Hindlimb muscle (tissue), 1 donor: ENCODE measurements at regions not wholly inside any gene's neighbourhood (a gene's known extent, or its start where the extent isn't known, plus 50 kb on each side); places are given as distances from the start of the nearest gene placed in this dataset.
"Not testable (repeated sequence)": the region's sequence is repeated elsewhere in the genome, so short reads cannot be mapped to it uniquely, and the experiment has no call there.

Source experiments
- DNase-seq: peaks from one replicate; pipeline ENCODE4 v3.0.0-alpha.2; 2013

DNA sequence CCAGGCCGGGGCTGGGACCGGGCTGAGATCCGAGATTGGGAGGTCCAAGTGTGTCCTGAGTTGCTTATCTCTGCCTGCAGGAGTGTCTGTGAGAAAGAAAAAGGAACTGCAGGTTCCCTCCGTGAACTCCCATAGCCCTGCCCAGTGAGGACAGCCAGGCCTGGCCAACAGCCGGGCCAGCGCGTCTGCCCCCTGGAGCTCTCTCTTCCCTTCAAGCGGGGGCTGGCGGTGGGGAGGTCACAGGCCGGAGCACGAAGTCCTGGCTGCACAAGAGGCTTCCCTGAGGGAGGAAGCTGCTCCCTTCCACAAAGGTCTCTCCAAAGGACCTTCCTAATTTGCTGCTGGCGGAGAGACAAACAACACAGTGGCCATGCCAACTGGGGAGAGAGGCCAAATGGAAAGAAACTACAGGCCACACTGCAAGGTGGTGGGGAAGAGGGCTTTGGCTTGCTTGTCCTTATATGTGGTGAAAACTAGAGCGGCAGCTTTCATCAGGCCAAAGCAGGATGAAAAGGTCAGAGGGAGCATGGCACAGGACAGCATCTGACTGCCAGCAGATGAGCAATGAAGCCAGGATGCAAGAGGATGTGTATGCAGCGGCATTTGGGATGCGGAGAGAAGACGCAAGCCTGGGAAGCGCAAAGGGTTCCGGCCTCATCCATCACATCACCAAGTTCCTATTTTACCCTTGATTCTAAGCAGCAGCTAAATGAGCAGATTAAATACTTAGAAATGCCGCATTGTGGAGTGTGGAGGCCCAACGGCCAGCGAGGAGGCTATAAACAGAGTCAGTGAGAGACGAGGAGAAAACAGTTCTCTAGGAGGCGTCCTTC, 260.0 kb downstream of the ERMARD start:
- no peak for DNase-seq

DNA sequence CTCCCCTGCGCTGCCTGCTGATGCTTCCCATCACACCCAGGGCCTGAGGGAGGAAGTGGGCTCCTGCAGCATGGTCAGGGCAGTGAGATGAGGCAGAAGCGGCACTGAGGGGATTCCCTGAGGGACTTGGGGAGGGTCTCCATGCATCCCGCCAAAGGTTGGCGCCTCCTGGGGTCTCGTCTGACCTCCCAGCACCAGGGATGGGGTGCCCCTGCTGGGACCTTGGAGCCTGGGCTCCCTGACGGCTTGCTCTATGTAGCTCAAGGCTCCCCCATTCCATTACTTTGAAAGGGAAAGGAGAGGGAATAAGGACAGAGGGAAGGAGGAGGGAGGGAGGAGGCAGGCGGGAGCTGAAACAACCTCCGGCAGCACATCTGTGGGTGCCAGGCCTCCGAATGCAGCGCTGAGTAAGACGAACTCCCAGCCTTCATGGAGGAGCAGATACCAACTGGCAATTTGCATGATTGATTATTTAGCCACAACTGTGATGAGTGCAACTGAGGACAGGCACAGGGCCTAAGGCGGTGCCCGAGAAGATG, 259.3 kb downstream of the ERMARD start:
- no peak for DNase-seq

DNA sequence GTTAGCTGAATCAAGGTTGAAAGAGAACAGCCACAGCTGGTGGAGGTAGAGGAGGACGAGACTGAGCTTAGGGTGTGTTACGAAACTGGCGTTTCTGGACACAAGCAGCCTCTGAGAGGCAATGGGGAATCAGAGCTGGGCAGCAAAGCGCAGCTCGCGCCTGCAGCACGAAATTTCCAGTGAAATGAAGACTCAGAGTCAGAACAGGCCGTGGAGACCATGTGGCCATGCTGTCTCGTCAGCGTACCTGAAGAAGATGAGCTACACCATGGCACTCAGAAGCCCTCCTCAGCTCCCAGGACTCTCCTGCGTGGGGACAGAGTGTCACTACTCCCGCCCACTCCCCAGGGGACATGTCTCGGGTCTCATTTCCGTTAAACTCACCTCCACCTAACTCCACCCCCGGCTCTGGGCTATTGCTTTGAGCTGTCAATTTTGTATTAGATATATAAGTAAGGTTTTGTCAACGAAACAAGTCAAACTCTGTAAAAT, 256.9 kb downstream of the ERMARD start:
- no peak for DNase-seq

DNA sequence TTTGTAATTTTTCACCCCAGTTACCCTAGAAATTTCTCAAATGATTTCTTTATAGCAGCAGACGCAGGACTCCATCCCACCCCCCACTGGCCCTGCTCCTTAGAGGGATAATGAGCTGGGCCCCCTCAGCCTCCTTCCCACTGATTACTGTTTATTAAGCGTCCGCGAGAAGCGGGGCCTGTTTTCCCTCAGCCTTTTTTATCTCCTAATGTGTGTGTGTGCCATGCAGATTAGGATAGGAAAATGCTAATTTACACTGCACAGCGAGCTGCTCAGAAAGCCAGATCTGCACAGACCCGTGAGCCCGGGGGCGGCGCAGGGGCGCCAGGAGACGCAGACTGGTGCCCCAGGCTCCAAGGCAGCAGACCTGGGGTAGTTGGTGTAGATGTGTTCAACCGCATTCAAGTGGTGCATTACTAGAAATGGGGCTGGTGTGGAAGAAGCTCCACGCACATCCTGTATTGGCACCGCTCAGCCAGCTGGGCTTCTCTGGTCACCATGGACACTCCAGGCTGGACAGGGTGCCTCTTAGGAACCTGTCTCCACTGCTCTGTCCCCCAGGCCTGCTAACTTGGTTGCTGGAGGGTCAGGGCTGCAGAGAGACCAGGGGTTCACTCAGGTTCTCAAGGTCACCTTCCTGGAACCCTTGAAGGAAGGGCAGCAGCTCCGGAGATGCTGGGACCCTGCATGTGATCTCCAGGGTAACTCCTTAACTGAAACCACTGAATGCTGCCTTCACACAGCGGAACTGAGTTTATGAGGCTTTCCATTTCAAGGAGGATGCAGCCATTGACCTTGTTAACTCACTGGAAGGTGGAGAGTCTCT, 256.3 kb downstream of the ERMARD start:
- DNase-seq: no peak

DNA sequence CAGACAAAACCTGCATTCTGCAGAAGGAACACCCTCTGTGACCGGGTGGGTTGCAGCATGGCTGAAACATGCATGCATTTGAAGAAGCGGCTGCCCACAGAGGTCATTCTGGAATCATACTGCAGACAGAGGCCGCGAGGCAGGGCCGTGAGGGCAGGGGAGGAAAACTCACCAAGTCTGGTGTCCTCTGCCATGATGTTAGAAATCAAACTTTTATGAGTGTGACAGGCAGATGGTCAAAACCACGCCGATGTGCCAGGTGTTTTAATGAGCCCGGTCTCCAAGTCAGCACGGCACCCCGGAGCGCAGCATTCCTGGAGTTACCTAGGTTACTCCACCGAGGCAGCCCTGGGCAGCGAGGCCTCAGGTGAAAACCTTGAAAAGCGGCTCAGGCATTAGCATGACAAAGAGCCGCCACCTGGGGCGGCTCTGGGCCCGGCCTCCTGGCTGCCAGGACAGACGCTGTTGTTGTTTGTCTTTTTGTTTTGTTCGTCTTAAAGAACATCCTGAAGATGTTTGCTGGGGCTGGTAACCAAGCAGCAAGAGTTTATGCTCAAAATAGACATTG, 255.6 kb downstream of the ERMARD start:
- DNase-seq: no peak

DNA sequence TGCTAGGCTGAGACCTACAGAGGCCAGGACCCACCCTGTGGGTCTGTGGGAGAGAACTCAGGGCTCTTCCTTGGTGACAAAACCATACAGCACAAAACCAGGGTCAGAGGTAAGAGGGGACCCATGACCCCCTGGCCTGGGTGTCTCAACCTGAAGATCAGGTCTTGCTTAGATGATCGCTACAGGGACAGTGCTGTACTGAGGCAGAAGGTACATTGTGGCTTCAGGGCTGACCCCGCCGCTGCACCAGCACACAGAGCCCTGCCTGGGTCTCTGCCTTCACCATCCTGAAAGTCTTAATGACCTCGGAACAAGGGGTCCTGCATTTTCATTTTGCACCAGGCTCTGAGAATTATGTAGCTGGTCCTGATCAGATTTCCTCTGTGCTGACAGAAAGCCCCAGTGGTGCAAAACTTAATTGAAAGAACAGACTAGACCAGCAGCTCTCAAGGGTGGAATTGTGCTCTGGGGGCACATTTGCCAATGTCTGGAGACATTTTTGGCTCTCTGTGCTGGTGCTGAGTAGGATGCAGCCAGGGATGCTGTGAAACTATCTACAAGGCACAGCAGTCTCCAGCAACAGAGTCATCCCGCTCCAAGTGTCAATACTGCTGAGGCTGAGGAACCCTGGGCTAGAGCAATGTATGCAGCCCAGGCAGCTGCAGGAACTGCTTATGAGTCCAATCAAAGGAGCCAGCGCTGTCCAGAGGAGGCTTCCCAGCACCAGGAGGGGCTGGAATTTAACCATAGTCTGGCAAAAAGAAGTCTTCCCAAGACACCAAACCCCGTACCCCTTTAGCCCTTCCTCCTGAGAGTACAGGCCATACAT, 254.9 kb downstream of the ERMARD start:
- DNase-seq: no peak

DNA sequence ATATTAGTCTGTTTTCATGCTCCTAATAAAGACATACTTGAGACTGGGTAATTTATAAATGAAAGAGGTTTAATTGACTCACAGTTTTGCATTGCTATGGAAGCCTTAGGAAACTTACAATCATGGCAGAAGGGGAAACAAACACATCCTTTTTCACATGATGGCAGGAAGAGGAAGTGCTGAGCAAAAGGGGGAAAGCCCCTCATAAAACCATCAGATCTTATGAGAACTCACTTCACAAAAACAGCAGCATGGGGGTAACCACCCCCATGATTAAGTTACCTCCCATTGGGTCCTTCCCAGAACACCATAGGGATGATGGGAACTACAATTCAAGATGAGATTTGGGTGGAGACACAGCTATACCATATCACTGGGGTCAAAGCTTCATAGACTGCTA, 254.2 kb downstream of the ERMARD start:
- no peak for DNase-seq

DNA sequence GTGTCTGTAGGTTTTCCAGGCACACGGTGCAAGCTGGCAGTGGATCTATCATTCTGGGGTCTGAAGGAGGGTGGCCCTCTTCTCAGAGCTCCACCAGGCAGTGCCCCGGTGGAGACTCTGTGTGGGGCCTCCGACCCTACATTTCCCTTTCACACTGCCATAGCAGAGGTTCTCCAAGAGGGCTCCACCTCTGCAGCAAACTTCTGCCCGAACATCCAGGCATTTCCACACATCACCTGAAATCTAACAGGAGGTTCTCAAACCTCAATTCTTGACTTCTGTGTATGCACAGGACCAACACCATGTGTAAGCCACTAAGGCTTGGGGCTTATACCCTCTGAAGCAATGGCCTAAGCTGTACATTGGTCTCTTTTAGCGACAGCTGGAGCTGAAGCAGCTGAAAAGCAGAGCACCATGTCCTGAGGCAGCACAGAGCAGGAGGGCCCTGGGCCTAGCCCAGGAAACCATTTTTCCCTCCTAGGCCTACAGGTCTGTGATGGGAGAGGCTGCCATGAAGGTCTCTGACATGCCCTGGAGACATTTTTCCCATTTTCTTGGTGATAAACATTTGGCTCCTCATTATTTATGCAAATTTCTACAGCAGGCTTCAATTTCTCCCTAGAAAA, 253.3 kb downstream of the ERMARD start:
- no peak for DNase-seq

DNA sequence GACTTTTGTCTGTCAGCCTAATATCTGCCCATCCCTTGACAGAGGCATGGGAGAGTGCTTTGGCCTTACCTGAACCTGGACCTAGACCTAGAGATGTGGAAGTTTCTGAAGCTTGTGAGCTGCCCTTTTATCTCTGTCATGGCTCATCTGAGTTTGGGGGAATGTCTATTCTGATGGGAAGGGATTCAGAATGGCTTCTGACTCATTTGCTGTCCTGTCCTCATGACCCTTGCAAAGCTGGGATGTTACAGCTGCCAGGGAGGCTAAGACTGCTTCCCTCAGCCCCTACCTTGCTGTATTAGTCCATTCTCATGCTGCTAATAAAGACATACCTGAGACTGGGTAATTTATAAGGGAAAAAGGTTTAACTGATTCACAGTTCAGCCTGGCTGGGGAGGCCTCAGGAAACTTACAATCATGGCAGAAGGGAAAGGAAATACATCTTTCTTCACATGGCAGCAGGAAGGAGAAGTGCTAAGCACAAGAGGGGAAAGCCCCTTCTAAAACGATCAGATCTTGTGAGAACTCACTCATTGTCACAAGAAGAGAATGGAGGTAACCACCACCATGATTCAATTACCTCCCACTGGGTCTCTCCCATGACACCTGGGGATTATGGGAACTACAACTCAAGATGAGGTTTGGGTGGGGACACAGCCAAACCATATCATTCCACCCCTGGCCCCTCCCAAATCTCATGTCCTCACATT, 252.2 kb downstream of the ERMARD start:
- no peak for DNase-seq

DNA sequence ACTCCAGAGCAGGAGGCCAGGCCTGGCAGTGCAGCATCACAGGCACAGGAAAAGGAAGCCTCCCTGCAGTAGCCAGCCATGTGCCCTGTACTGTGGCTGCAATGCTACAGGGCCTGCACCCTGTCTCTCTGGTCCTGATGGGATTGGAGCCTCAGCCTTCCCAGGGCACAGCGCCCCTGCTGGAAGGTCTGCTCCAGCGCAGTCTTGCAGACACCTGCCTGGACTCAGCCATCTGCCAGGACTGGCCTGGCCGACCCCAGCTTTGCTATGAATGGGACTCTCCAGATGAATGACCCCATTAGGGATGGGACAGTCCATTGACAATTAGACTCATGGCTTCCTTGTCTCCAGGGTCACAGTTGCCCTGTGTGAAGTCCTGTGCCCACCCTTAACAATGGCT, 251.6 kb downstream of the ERMARD start:
- DNase-seq: no peak

DNA sequence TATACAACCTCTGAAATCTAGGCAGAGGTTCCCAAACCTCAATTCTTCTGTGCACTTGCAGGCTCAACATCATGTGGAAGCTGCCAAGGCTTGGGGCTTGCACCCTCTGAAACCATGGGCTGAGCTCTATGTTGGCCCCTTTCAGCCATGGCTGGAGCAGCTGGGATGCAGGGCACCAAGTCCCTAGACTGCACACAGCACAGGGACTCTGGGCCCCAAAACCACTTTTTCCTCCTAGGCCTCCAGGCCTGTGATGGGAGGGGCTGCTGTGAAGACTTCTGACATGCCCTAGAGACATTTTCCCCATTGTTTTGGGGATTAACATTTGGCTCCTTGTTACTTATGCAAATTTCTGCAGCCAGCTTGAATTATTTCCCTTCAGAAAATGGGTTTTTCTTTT, 250.4 kb downstream of the ERMARD start:
- DNase-seq: not testable (repeated sequence)

DNA sequence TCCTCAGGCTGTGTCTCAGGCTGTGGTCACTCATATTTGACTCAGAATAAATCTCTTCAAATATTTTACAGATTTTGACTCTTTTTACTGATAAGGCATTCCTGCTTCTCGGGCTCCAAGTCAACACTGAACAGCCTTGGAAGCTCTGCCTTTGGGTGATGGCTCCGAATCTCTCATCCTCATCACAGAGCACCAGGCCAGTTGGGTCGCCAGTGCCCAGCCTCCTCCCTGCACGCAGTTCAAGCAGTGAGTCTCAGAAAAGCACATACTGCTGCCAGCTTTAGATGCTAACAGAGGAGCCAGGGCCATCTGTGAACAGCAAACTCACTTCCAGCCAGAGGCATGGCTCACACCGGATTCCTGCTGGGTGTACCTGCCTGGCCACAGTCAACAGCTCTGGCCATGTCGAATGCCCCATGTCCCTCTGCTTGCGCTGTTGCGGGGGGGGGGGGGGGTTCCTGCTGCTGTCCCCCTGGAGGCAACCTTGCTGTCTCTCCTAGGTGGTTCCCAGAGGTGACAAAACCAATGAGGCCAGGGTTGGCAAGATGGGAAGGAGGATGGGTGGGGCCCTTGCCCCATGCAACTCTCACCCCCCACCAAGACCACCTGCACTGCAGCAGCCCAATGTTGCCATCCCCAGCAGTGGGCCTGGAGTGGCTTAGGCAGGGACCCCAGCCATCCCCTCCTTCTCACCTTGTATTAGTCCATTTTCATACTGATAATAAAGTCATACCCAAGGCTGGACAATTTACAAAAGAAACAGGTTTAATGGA, 248.8 kb downstream of the ERMARD start:
- DNase-seq: no peak

DNA sequence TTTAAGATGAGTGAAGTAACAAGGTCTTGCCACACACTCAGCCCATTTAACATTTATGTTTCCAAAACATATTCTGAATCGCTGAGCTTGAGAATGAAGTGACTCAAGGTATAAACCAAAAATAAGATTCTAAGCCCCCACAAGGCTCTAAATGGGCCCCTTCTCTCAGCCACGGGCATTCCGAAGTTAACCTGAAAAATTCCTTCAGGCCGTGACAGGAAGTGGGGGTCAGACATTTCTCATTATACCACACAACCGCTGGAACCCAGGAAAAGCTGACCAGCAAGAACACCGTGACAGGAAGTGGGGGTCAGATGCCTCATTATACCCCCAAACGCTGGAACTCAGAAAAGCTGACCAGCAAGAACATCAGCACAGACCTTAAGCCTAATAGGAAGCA, 247.9 kb downstream of the ERMARD start:
- no peak for DNase-seq

DNA sequence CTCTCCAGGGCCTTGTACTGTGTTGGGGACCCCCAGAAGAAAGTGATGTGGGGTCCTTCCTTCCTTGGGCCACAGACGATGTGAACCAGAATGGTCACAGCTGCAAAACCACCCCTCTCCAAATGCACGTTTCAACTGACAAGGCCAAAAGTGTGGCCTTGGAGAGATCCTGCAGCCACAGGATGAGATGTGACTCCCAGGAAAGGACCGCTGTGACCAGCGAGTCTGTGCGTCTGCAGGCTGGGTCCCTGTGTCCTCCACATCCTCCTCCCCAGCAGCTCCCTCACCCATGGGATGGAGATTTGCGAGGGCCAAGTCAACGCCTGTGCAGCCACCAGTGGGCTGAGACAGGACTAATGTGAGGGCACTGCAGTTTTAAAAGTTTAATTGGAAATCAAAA, 247.0 kb downstream of the ERMARD start:
- no peak for DNase-seq

DNA sequence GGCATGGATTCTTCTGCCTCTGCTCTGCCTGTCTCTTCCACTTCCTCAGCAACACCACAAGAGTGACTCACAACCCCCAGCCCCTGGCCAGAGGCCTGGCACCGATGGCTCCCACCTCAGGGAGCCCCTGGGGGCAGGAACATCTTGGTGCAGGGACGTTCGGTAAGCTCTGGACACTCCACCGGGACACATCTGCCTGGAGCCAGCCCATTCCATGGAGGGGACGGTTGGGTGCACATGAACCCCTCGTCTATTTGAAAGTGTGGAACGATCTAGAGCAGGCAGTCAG, 246.5 kb downstream of the ERMARD start:
- no peak for DNase-seq

DNA sequence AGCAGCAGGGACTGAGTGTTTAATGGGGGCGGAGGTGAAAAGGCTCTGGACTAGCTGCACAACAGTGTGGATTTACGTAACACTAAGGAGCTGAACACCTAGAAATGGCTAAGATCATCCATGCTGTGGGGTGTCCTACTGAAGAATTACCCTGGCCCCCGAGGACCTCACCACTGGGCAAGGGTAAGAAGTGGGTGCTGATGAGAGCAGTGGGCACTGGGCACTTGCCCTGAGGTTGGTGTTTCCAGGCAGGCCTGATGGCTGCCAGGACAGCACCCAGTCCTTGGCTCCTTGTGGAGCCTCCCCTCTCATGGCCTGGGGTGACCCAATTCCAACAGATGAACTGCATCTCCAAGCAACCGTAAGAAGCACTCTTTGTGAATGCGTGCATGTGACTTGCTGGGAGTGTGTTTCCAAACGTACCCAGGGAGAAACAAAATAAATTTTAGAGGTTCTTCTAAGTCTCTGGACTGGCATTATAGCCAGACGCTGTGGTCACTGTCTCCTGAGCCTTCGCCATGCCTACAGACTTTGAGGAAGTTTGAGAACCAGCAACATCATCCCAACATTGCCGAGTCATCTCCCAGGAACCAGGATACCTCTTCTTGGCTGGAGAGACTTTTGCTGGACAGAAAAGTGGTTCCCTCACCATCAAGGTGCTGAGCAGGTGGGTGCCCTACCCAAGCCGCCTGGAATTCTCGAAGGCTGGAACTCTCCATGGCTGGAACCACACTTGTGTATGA, 245.9 kb downstream of the ERMARD start:
- DNase-seq: no peak

DNA sequence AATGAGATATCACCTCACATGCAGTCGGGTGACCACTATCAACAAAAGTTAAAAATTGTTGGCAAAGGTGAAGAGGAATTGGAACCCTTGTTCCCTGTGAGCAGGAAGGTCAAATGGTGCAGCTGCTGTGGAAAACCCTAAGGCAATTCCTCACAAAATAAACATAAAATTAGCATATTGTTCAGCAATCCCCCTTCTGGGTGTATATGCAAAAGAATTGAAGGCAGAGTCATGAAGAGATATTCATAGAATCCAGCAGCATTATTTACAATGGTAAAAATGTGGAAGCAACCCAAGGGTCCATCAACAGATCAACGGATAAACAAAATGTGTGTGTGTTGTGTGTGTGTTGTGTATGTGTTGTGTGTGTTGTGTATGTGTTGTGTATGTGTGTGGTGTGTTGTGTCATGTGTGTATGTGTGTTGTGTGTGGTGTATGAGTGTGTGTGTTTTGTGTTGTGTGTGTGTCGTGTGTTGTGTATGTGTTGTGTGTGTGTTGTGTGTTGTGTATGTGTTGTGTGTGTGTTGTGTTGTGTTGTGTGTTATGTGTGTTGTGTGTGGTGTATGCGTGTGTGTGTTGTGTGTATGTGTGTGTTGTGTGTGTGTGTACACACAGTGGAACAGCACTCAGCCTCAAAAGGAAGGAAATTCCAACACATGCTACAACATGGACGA, 245.1 kb downstream of the ERMARD start:
- DNase-seq: no peak

DNA sequence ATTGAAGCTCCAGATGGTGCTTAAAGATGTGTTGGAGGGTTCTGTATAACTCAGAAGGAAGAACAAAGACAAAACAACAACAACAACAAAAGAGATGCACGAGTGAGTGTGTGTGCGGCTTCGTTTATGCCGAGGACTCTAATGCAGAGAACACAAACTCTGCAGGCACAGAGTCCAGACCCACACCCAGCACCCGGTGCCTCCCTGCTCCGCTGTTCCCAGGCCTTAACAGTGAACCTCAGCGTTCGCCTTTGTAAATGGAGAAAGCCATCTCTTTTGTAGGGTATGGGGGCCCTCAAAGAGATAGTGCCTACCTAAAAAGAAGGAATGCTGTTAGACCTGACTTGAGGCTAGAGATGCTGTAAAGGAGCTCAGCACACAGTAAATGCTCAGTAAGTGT, 243.3 kb downstream of the ERMARD start:
- no peak for DNase-seq

DNA sequence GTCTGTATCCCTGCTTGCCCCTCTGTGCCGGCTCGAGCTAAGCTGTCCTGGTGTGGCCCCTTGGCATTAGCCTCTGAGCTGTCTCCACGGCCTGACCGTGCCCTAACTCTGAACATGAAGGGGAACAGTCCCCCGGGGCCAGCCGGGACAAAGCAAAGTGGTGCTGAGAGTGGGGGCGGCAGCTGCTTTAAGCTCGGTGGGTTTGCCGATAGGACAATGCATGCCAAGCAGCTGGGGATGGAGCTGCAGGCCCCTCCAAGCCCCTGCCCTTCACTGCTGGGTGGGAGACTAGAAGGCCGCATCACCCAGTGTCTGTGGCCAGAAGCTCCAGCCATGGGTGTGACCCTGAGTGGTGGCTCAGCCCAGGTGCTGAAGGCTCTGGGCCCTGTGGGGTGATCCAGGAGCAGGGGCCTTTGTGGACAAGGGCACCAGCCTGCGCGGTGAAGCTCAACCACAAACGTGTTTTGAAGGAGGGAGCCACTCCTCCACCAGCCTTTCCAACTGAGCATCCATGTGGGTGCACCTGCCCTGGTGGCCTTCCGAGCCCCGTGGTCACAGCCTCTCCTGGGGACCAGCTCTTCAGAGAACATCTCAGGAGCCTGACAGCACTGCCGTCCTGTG, 242.5 kb downstream of the ERMARD start:
- no peak for DNase-seq
